HPDE6-E6E7 (cell line): ENCODE measurements at regions not wholly inside any gene's neighbourhood (a gene's known extent, or its start where the extent isn't known, plus 50 kb on each side); places are given as distances from the start of the nearest gene placed in this dataset.
"Not testable (repeated sequence)": the region's sequence is repeated elsewhere in the genome, so short reads cannot be mapped to it uniquely, and the experiment has no call there.

Experiments
- DNase-seq: peaks from one replicate; pipeline ENCODE4 v3.0.0; 2011; ENCODE audit warnings: missing footprints; ENCODE audit errors: extremely low spot score

DNA sequence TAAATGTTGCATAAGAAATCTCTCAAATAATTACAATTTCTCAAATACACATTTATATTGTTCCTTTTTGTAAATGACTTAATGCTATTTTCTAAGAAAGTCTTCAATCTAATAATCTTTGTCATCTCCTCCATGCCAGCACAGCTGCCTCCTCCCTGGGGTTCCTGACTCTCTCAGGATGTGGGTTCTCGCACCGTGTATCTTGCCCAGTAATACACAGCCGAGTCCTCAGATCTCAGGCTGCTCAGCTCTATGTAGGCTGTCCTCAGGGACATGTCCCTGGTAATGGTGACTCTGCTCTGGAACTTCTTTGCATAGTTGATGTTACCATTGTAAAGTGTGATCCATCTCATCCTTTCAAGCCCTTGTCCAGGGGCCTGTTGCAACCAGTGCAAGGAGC, 1223.7 kb downstream of the TMEM121 start:
- DNase-seq: not testable (repeated sequence)

GRCh38 chr14:106753751-106754150, 1227.4 kb downstream of the TMEM121 start:
- not testable (repeated sequence) for DNase-seq

DNA sequence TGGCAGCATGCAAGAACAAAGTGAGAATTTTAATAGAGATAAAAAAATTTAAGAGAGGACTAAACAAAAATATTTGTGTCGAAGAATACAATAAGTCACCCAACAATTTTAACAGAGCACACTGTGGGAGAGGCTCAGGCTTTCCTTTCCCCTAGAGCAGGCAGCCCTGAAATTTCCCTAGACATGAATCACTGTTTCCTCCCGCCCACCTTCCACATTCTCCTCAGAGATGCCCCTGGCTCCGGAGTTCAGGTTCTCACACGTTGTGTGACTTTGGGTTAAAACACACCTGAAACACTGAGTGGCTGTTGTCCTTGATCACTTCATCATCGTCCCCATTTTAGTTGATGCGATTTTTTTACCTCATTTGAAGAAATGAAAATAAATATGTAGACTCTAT, 1231.1 kb downstream of the TMEM121 start:
- not testable (repeated sequence) for DNase-seq

DNA sequence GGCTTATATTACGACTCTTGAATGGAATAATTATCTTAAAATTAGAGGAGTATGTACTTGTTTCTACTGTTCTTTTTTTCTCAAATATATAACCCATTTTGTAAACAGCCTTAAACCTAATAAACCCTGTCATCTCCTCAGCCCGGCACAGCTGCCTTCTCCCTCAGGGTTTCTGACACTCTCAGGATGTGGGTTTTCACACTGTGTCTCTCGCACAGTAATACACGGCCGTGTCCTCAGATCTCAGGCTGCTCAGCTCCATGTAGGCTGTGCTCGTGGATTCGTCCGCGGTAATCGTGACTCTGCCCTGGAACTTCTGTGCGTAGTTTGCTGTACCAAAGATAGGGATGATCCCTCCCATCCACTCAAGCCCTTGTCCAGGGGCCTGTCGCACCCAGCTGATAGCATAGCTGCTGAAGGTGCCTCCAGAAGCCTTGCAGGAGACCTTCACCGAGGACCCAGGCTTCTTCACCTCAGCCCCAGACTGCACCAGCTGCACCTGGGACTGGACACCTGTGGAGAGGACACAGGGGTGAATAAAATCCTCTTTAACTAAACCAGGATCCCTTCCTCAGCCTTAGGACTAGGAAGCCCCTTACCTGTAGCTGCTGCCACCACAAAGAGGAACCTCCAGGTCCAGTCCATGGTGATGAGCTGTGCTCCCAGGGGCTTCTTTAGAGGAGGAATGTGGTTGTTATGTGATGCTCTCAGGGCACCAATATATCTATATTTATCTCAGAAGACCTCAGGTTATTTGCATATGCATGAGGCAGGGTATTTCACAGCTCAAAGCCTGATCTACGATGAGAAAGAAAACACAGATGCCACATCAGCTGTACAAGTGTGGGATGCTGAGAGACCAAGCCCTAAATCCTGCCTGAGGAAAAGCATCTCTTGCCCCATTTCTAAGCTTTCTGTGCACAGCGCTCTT, 1235.8 kb downstream of the TMEM121 start:
- DNase-seq: not testable (repeated sequence)

- not testable (repeated sequence) for DNase-seq
These were observed 1238.6 kb downstream of the TMEM121 start for GRCh38 chr14:106764968-106765369.

DNA sequence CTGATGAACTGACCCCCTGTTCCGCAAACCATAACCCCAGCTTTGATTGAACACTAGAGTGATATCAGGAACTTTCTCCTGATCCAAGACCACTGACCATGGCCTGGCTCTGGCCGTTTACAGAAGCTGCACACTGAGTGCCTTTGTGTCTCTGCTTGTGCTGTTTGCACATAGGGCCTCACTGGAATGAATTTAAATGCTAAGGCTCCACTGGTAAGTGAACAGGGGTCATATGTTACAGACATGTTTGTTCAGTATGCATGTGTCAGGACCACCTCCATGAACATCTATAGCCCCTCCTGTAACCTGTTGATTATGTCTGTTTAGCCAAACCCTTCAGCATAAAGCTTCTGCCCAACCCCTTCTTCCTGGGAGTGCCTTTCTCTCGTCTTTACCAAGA, 1239.8 kb downstream of the TMEM121 start:
- no peak for DNase-seq

DNA sequence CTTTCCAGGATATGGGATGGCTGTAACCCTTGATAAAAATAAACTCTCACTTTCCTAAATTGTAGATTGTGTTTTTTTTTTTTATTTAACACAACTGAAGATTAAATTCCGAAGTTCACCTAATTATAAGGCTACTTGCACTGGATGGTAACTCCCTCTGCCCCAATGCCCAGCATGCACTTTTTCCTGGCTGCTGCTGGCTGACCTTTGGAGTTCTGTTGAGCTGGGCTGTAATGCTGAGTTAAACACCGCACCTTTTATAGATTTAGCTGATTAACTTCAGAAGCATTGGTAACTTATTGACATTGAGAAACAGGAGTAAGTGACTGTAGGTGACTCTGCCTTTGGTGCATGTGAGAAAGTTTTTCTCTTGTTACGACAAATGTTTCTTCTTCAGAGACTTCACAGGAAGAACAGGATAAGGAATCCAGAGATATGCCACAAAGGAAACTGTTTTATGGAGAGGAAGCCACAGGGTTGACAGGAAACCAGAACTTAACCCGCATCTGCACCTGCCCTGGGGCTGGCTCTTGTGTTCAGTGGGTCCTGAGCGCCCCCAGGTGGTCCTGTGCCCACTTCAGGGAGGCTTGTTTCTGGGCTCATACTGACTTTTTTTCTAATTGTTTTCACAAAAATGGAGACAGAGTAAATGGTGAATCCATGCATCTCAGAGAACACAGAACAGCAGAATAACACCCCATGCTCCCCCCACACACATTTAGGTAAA, 1240.3 kb downstream of the TMEM121 start:
- DNase-seq: not testable (repeated sequence)

- not testable (repeated sequence) for DNase-seq
These were observed 1241.8 kb downstream of the TMEM121 start for GRCh38 chr14:106768230-106768629.

DNA sequence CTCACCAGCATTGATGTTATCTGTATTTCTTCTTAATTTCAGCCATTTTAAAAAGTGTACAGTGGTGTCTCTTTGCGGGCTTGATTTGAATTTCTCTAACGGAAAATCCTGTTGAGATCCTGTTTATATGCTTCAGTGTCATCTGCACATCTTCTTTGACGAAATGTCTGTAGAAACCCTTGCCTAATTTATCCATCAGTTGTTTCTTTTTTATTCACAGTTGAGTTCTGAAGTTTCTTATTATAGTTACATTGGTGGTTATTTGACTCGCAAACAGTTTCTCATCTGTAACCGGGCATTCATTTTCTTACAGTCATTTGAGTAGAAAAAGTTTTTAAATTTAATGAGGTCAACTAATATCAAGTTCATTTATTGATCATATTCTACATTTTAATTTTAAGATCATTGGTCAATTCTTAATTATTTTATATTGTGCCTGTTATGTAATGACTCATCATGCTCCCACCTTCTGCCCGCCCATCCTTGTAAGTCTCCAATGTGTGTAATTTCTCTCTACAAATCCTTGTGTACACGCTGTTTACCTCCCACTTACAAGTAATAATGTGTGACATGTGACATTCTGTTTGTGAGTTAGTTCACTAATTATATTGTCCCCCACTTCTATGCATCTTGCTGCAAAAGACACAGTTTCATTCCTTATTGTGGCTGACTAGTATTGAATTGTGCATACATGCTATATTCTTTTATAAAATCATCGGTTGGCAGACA, 1242.8 kb downstream of the TMEM121 start:
- DNase-seq: not testable (repeated sequence)

DNA sequence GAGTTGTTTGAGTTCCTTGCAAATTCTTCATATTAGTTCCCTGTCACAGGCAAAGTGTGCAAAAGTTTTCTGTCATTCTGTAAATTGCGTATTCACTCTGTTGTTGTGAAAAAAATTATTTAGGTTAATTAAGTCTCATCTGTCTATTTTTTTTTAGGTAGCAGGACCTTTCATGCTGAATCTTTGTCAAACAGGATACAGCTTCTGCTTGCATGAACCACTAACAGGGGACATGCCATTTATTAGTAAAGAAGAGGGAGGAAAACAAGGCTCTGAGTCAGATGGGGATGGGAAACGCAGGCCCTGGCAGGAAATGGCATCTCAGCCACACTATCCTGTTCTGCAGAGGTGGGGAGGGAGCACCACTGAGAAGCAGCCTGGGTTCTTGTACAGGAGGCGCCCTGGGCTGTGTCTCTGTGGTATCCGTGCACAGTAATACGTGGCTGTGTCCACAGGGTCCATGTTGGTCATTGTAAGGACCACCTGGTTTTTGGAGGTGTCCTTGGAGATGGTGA, 1243.8 kb downstream of the TMEM121 start:
- DNase-seq: not testable (repeated sequence)

DNA sequence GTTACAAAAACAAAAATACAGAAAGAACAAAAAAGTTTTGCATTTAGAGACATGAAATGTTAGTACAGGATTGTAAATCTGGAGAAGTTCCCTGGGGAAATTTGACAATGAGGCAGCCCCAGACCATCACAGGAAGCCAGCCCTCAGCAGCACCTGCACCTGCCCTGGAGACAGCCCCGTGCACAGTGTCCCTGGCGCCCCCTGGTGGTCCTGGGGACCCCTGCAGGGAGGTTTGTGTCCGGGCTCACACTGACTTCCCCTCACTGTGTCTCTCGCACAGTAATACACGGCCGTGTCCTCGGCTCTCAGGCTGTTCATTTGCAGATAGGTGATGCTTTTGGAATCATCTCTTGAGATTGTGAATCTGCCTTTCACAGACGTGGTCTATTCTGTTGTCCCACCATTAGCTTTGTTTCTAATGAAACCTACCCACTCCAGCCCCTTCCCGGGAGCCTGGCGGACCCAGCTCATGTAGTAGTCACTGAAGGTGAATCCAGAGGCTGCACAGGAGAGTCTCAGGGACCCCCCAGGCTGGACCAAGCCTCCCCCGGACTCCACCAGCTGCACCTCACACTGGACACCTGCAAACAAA, 1248.6 kb downstream of the TMEM121 start:
- DNase-seq: not testable (repeated sequence)

GRCh38 chr14:106776395-106776983, 1250.1 kb downstream of the TMEM121 start:
- no peak for DNase-seq

DNA sequence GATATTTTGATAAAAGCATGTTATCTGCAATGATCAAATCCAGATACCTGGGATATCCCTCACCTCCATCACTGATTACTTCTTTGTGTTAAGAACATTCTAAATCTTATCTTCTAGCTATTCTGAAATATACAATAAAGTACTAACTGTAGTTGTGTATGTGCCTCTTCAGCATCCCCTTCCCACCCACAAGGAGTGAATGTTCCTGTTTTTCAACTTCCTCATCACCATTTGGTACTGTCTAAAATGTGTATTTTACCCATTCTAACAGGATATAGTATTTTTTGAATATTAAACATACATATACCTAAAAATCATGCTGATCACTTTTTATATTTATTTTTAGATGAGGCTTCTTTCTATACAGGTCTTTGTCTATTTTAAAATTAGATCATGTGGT, 1252.6 kb downstream of the TMEM121 start:
- no peak for DNase-seq

GRCh38 chr14:106786697-106787096, 1260.3 kb downstream of the TMEM121 start:
- no peak for DNase-seq

- DNase-seq: no peak
These were observed 1261.2 kb downstream of the TMEM121 start for GRCh38 chr14:106787626-106788025.

- DNase-seq: no peak
These were observed 1262.2 kb downstream of the TMEM121 start for GRCh38 chr14:106788534-106788933.

GRCh38 chr14:106789318-106789717, 1262.9 kb downstream of the TMEM121 start:
- no peak for DNase-seq

DNA sequence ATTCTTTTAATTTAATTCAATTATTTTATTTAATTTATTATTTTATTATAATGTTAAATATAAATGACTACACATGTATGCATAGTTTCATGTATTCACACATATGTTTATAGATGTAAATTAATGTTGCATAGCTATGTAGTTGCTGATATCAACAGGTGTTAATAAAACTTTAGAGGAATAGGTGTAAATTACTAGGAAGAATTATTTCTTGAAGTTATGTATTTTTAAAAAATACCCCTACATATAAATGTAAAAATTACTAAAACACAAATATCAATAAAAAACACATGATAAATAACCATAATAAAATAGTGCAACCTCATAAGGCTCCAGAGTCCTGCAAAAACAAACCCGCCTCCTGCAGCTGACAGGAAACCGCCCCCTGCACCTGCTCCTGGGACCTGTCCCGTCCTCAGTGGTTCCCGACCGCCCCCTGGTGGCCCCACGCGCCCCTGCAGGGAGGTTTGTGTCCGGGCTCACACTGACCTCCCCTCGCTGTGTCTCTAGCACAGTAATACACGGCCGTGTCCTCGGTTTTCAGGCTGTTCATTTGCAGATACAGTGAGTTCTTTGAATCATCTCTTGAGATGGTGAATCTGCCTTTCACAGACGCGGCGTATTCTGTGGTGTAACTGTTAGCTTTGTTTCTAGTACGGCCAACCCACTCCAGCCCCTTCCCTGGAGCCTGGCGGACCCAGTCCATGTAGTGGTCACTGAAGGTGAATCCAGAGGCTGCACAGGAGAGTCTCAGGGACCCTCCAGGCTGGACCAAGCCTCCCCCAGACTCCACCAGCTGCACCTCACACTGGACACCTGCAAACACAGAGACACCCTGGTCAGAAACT, 1264.0 kb downstream of the TMEM121 start:
- DNase-seq: no peak

- DNase-seq: no peak
These were observed 1266.2 kb downstream of the TMEM121 start for GRCh38 chr14:106792543-106792942.

GRCh38 chr14:106798166-106798565, 1271.8 kb downstream of the TMEM121 start:
- not testable (repeated sequence) for DNase-seq
